ENCODE measurements at regions not wholly inside any gene's neighbourhood (a gene's known extent, or its start where the extent isn't known, plus 50 kb on each side); places are given as distances from the start of the nearest gene placed in this dataset.

DNA sequence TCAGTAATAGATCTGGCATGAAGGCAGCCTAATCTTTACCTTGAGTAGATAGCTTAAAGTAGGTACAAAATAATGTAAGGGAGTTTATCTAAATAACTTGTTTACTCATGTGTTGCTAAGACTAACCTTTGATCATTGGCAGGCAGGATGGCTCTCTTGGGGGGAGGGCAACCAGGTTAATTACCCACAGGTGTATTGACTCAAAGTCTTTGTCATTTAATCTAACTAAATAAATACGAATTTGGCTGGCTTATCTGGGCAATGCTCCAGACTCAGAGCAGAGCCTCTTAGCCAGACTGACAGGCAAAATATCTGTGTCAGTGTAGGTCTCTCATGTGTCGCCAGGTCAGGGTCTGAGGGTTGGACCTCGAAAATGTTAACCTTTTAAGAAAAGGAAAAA is 283.4 kb upstream of the KLHL1 start:
- TF ChIP-seq, protein P1, sequence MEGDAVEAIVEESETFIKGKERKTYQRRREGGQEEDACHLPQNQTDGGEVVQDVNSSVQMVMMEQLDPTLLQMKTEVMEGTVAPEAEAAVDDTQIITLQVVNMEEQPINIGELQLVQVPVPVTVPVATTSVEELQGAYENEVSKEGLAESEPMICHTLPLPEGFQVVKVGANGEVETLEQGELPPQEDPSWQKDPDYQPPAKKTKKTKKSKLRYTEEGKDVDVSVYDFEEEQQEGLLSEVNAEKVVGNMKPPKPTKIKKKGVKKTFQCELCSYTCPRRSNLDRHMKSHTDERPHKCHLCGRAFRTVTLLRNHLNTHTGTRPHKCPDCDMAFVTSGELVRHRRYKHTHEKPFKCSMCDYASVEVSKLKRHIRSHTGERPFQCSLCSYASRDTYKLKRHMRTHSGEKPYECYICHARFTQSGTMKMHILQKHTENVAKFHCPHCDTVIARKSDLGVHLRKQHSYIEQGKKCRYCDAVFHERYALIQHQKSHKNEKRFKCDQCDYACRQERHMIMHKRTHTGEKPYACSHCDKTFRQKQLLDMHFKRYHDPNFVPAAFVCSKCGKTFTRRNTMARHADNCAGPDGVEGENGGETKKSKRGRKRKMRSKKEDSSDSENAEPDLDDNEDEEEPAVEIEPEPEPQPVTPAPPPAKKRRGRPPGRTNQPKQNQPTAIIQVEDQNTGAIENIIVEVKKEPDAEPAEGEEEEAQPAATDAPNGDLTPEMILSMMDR (IDR thresholded peaks at IDR 0.05; ENCODE audit: extremely low read depth in 1 of 2, insufficient read depth in 1 of 2, low read depth in 1 of 2, low read length in 2 of 2), result no peak
- TF ChIP-seq POLR2A (IDR thresholded peaks at IDR 0.05; ENCODE audit: low read depth, low read length) (no peak), EZH2 (IDR thresholded peaks at IDR 0.05; ENCODE audit: borderline replicate concordance, low read depth, low read length, severe bottlenecking) (no peak)
